ENCODE measurements at regions not wholly inside any gene's neighbourhood (a gene's known extent, or its start where the extent isn't known, plus 50 kb on each side); places are given as distances from the start of the nearest gene placed in this dataset.

- TF ChIP-seq TAF1 (IDR thresholded peaks at IDR 0.05; ENCODE audit: borderline replicate concordance, insufficient read depth, low read length) (no peak), SIN3A (IDR thresholded peaks at IDR 0.05; ENCODE audit: borderline replicate concordance, insufficient read depth, low read length) (no peak), POLR2AphosphoS5 (IDR thresholded peaks at IDR 0.05; ENCODE audit: low read depth, low read length) (no peak)
These were observed 147.7 kb upstream of the GRIA3 start for GRCh38 chrX:123036401-123036800.

Data from PFSK-1 (cell line).